Activated CD4-positive, alpha-beta memory T cell treated with anti-CD3 and anti-CD28 coated beads, Interleukin-2, amount 10 ng/mL, durations not matched to agents 7 days and 5 days (primary cell): ENCODE measurements at regions not wholly inside any gene's neighbourhood (a gene's known extent, or its start where the extent isn't known, plus 50 kb on each side); places are given as distances from the start of the nearest gene placed in this dataset.
"Not testable (repeated sequence)": the region's sequence is repeated elsewhere in the genome, so short reads cannot be mapped to it uniquely, and the experiment has no call there.

Experiments used
- CTCF ChIA-PET: fragments of 350-600 bp; sonication (Branson Sonifier 250); formaldehyde crosslinking; loops from one replicate; lab custom pipeline; 2021; ENCODE audit warnings: antibody characterized with exemption, inconsistent platforms; lab: Charles Lee
- POLR2A ChIA-PET: fragments of 350-600 bp; sonication (Branson Sonifier 250); formaldehyde crosslinking; loops from one replicate; lab custom pipeline; 2021; ENCODE audit warnings: antibody characterized with exemption; lab: Charles Lee
- DNase-seq: peaks from one replicate; pipeline ENCODE4 v3.0.0-alpha.2; 2020
- H3K27ac Mint-ChIP-seq: one replicate; pipeline ENCODE4 v1.8.0; 2021; ENCODE audit warnings: mild to moderate bottlenecking, mixed read lengths
- H3K27me3 Mint-ChIP-seq: one replicate; pipeline ENCODE4 v1.8.0; 2021; ENCODE audit warnings: mixed read lengths
- H3K36me3 Mint-ChIP-seq: one replicate; pipeline ENCODE4 v1.8.0; 2021; ENCODE audit warnings: low read depth, mixed read lengths
- H3K4me1 Mint-ChIP-seq: one replicate; pipeline ENCODE4 v1.8.0; 2021; ENCODE audit warnings: mixed read lengths
- H3K4me3 Mint-ChIP-seq: one replicate; pipeline ENCODE4 v1.8.0; 2021; ENCODE audit warnings: mild to moderate bottlenecking, mixed read lengths
- H3K9me3 Mint-ChIP-seq: one replicate; pipeline ENCODE4 v1.8.0; 2021; ENCODE audit warnings: mixed read lengths

GRCh38 chr15:62415498-62415897 lies 250.4 kb upstream of the C2CD4B start:
- no peaks in the 10 kb centered on the region for H3K9me3 Mint-ChIP-seq
- no peaks in the 10 kb centered on the region for H3K4me1 Mint-ChIP-seq
- H3K4me3 Mint-ChIP-seq = no peak overlapping the region
- no peak for DNase-seq
- no peaks in the 10 kb centered on the region for H3K36me3 Mint-ChIP-seq
- ChIA-PET CTCF (no interaction called here), POLR2A (no interaction called here)
- H3K27me3 Mint-ChIP-seq = peaks cover 3% of the 10 kb centered on the region
- no peak overlapping the region for H3K27ac Mint-ChIP-seq

- ChIA-PET CTCF (no interaction called here), POLR2A (no interaction called here)
- Mint-ChIP-seq H3K27ac (no peak overlapping the region), H3K27me3 (peaks cover 3% of the 10 kb centered on the region), H3K36me3 (no peaks in the 10 kb centered on the region), H3K4me1 (no peaks in the 10 kb centered on the region), H3K9me3 (no peaks in the 10 kb centered on the region), H3K4me3 (no peak overlapping the region)
- DNase-seq = no peak
Measured at GRCh38 chr15:62416526-62416925, 251.4 kb upstream of the C2CD4B start.

- DNase-seq = no peak
- no peaks in the 10 kb centered on the region for H3K27me3 Mint-ChIP-seq
- ChIA-PET CTCF (no interaction called here), POLR2A (interaction anchor here (1.0 kb wide), 1 partner anchor 23 kb away, joined by 3 read pairs; no protein-coding TSS in a partner anchor)
- H3K9me3 Mint-ChIP-seq = no peaks in the 10 kb centered on the region
- H3K4me3 Mint-ChIP-seq = no peak overlapping the region
- no peak overlapping the region for H3K27ac Mint-ChIP-seq
- no peaks in the 10 kb centered on the region for H3K4me1 Mint-ChIP-seq
- H3K36me3 Mint-ChIP-seq = no peaks in the 10 kb centered on the region
Measured at GRCh38 chr15:62417439-62417838, 252.4 kb upstream of the C2CD4B start.

- H3K4me3 Mint-ChIP-seq, CTCF ChIA-PET, POLR2A ChIA-PET, H3K27me3 Mint-ChIP-seq, H3K4me1 Mint-ChIP-seq, H3K36me3 Mint-ChIP-seq, H3K9me3 Mint-ChIP-seq, H3K27ac Mint-ChIP-seq, DNase-seq: not testable (repeated sequence)
Measured at GRCh38 chr15:62418496-62418895, 253.4 kb upstream of the C2CD4B start.

GRCh38 chr15:62419192-62419591 lies 254.1 kb upstream of the C2CD4B start:
- Mint-ChIP-seq H3K4me1 (no peaks in the 10 kb centered on the region), H3K4me3 (no peak overlapping the region), H3K27ac (no peak overlapping the region), H3K9me3 (no peaks in the 10 kb centered on the region), H3K27me3 (no peaks in the 10 kb centered on the region), H3K36me3 (no peaks in the 10 kb centered on the region)
- CTCF ChIA-PET = no interaction called here
- DNase-seq = no peak
- POLR2A ChIA-PET = no interaction called here

GRCh38 chr15:62420371-62420770 lies 255.3 kb upstream of the C2CD4B start:
- CTCF ChIA-PET = not testable (repeated sequence)

GRCh38 chr15:62421289-62421688 lies 256.2 kb upstream of the C2CD4B start:
- no peak for DNase-seq
- ChIA-PET CTCF (no interaction called here), POLR2A (no interaction called here)
- Mint-ChIP-seq H3K9me3 (no peaks in the 10 kb centered on the region), H3K4me3 (no peak overlapping the region), H3K27ac (no peak overlapping the region), H3K36me3 (no peaks in the 10 kb centered on the region), H3K4me1 (no peaks in the 10 kb centered on the region), H3K27me3 (no peaks in the 10 kb centered on the region)

More at GRCh38 chr15:62420371-62420770, 255.3 kb upstream of the C2CD4B start:
- H3K4me3 Mint-ChIP-seq, H3K27ac Mint-ChIP-seq, H3K9me3 Mint-ChIP-seq, DNase-seq, POLR2A ChIA-PET, H3K36me3 Mint-ChIP-seq, H3K27me3 Mint-ChIP-seq, H3K4me1 Mint-ChIP-seq: not testable (repeated sequence)

- no peak overlapping the region for H3K27ac Mint-ChIP-seq
- H3K27me3 Mint-ChIP-seq = peaks cover 2% of the 10 kb centered on the region
- no peaks in the 10 kb centered on the region for H3K36me3 Mint-ChIP-seq
- no peak overlapping the region for H3K4me3 Mint-ChIP-seq
- no peak for DNase-seq
- no peaks in the 10 kb centered on the region for H3K4me1 Mint-ChIP-seq
- ChIA-PET CTCF (no interaction called here), POLR2A (no interaction called here)
- no peaks in the 10 kb centered on the region for H3K9me3 Mint-ChIP-seq
Measured at GRCh38 chr15:62426387-62426956, 261.4 kb upstream of the C2CD4B start.

- Mint-ChIP-seq H3K9me3 (no peaks in the 10 kb centered on the region), H3K4me3 (no peak overlapping the region), H3K27ac (no peak overlapping the region), H3K27me3 (peaks cover 2% of the 10 kb centered on the region), H3K36me3 (no peaks in the 10 kb centered on the region), H3K4me1 (no peaks in the 10 kb centered on the region)
- CTCF ChIA-PET = no interaction called here
- DNase-seq = no peak
- POLR2A ChIA-PET = no interaction called here
Measured at GRCh38 chr15:62428259-62428658, 263.2 kb upstream of the C2CD4B start.

- no peaks in the 10 kb centered on the region for H3K4me1 Mint-ChIP-seq
Measured at GRCh38 chr15:62428851-62429598, 263.9 kb upstream of the C2CD4B start.

GRCh38 chr15:62430056-62430455 lies 265.0 kb upstream of the C2CD4B start:
- no peaks in the 10 kb centered on the region for H3K9me3 Mint-ChIP-seq
- no peak overlapping the region for H3K27ac Mint-ChIP-seq
- no peaks in the 10 kb centered on the region for H3K36me3 Mint-ChIP-seq
- H3K27me3 Mint-ChIP-seq = peaks cover 2% of the 10 kb centered on the region
- H3K4me3 Mint-ChIP-seq = no peak overlapping the region
- no peak for DNase-seq
- no peaks in the 10 kb centered on the region for H3K4me1 Mint-ChIP-seq
- CTCF ChIA-PET = no interaction called here
- POLR2A ChIA-PET = no interaction called here

More at GRCh38 chr15:62428851-62429598, 263.9 kb upstream of the C2CD4B start:
- Mint-ChIP-seq H3K4me3 (no peak overlapping the region), H3K9me3 (no peaks in the 10 kb centered on the region), H3K36me3 (no peaks in the 10 kb centered on the region), H3K27me3 (peaks cover 2% of the 10 kb centered on the region), H3K27ac (no peak overlapping the region)
- POLR2A ChIA-PET = no interaction called here
- CTCF ChIA-PET = no interaction called here
- no peak for DNase-seq

- Mint-ChIP-seq H3K9me3 (no peaks in the 10 kb centered on the region), H3K4me3 (no peak overlapping the region), H3K27me3 (peaks cover 2% of the 10 kb centered on the region), H3K36me3 (no peaks in the 10 kb centered on the region), H3K27ac (no peak overlapping the region), H3K4me1 (no peaks in the 10 kb centered on the region)
- CTCF ChIA-PET = no interaction called here
- POLR2A ChIA-PET = no interaction called here
- no peak for DNase-seq
Measured at GRCh38 chr15:62430552-62430951, 265.5 kb upstream of the C2CD4B start.

- no peak for DNase-seq
- H3K27me3 Mint-ChIP-seq = peaks cover 2% of the 10 kb centered on the region
- H3K9me3 Mint-ChIP-seq = no peaks in the 10 kb centered on the region
- CTCF ChIA-PET = no interaction called here
- H3K4me1 Mint-ChIP-seq = no peaks in the 10 kb centered on the region
- POLR2A ChIA-PET = no interaction called here
- no peak overlapping the region for H3K4me3 Mint-ChIP-seq
- H3K36me3 Mint-ChIP-seq = no peaks in the 10 kb centered on the region
- H3K27ac Mint-ChIP-seq = no peak overlapping the region
Measured at GRCh38 chr15:62431008-62431797, 266.1 kb upstream of the C2CD4B start.
